GM21515 (cell line): ENCODE measurements at regions not wholly inside any gene's neighbourhood (a gene's known extent, or its start where the extent isn't known, plus 50 kb on each side); places are given as distances from the start of the nearest gene placed in this dataset.

ENCODE experiments used
- ATAC-seq: cut with Tn5 transposase; IDR thresholded peaks from one replicate; pipeline ENCODE4 v1.9.1; 2021; ENCODE audit not compliant: unreplicated experiment

DNA sequence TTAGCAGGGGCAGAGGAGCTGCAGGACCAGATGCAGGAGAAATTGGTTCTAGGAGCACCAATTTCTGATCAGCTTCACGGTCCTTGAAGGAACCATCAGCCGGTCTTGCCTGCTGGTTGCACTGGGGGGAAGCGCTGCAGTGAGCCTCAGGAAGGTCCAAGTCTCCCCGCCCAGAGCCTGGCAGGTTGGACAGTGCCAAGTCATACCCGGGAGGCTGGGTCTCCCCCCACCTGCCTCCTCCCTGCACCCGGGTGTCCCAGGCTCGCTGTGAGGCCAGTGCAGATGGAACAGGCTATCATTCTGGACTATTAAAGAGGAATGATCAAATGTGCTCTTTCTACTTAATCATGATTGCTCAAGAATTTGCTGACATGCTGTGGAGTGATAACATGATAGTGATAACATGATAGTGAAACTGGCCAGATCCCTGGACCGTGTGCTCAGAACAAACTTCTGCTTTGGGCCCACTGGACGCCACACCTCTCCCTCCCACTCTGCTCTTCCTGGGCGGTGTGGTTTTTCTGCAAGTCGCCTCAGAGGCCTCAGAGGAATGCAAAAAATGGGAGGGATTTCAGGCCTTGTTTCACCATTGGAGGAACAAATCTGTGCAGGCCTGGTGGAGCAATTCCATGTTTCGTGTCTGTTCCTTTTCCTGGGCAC, 236.0 kb downstream of the IRF8 start:
- no peak for ATAC-seq

DNA sequence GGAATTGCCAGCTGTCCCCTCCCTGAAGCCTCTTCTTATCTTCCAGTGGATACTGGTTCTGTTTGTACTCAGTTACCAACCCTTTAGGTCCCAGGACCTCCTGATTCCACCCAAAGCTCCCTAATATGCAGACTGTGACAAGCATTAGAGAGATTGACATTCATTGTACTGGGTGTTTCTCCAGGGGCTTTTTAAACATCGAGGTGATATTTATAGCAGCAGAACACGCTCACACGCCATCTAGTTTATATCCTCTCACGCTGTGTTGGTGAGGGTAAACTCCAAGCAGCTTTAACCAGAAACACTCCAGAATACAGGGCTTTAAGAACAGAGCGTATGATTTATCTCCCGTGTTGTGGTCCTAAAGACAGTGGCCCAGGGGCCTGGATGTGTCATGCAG, 238.4 kb downstream of the IRF8 start:
- no peak for ATAC-seq

DNA sequence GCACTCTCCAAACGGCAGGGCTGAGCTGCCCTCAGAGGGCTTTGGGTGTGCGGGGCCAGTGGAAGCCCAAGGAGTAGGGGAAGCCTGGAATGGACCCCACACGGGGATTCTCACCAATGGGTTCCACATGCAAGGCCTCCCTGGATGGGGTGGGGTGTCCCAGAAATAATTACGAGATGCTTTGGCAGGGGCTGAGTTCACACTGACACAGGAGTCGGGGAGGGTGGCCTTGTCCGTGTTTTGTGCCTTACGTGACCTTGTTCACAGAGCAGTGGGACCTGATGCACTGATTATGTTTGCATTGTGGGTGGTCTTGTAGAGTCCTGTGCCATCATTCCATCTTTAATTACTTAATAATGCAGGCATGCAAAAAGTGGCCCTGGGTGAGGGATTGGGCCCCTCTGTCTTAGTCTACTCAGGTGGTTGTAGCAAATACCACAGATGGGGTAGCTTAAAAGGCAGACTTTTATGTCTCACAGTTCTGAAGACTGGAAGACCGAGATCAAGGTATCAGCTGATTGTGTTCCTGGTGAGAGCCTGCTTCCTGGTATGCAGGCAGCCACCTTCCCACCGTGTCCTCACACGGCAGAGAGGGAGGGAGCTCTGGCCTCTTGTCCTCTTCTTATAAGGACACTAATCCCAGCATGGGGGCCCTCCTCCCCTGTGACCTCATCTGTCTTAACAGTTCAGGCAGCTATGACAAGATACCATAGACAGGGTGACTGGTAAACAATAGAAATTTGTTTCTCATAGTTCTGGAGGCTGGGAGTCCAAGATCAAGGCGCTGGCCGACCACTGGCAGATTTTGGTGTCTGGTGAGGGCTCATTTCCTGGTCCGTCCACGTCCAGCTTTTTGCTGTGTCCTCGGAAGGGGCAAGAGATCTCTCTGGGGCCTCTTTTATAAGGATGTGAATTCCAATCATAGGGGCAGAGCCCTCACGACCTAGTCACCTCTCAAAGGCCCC, 239.4 kb downstream of the IRF8 start:
- ATAC-seq, result no peak

- ATAC-seq, result no peak
These were observed 243.9 kb downstream of the IRF8 start for GRCh38 chr16:86142801-86143236.

DNA sequence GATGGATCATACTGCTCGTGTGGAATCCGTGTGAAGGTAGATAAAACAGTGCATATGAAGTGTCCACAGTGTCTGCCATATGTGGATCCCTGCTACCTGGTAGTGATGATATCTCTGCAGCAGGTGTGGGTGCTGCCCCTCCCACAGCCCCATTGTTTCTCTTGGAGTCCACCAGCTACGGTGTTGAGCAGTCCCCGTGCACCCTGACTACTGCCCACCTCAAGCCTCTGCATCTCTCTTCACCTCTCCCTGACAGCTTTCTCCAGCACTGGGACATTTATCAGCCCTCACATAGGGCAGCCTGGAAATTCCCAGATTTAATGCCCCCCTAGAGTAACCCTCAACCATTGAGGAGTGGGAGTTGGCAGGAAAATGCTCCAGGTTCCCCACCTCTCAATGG, 244.7 kb downstream of the IRF8 start:
- no peak for ATAC-seq

DNA sequence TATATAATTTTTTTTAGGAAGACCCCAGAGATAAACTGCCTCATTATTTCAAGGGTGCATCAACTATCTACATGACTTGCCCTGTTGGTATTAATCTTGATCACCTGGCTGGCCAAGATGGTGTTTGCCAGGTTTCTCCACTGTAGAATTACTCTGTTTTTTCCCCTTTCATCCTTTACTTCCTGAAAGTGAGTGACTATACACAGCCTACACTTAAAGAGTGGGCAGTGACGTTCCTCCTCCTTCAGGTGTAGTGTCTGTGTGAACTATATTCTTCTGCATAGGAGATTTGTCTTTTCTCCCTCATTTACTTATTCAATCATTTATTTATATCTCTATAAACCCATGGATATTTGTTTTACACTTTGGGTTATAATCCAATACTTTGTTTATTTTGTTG, 246.7 kb downstream of the IRF8 start:
- ATAC-seq, result no peak

DNA sequence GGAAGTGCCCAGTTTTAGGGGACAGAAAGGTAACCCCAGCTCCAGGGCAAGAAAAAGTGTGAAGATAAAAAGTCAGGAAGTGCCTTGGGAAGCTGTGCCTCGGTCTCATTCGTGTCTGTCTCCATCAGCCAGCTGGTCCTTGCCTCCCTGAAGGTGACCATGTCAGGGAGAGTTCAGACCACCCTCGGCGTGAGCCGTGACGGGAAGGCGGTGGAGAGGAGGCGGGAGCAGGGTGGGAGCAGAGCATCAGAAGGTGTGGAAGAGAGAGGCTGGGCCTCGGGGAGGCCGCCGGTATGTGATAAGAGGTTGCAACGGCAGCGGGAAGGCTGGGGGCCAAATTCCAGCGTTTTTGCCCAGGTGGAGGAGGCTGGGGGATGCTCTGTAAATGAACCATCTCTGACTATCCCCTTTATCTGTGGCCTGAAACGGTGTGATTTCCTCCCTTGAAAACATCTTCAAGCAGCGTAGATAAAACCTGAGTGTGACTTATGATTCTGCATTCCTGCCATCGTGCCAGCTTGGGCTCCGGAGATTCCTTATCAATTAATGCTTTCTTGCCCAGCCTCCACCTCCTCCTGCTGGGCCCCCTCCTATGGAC, 251.8 kb downstream of the IRF8 start:
- no peak for ATAC-seq

DNA sequence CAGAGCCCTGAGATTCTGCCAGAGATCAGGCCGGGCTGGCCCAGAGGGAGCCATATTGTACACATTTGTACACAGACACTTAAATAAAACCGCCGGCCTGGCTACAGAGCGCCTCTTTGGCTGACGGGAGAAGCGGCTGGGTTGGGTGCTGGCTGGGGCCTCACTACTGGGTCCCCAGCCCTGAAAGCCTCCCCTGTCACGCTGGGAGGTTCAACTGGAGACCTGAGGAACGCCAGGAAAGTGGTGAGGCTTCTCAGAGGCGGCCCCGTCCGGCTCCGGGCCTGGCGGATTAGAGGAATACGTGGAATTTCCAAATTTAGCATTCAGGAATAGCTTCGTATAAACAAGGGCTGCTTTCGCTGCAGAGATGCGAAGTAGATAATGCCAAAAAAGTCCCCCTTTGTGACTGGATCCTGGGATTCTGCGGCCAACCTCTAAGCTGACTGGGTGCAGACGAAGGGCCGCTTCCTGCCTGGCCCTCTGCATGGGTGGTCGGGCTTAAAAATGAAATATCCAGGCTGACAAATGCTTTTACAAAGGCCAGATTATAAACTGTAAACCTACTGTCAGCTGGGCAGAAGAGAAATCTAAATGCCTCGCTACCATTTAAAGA, 252.4 kb downstream of the IRF8 start:
- ATAC-seq, result no peak

GRCh38 chr16:86156155-86156554, 257.2 kb downstream of the IRF8 start:
- ATAC-seq, result no peak

DNA sequence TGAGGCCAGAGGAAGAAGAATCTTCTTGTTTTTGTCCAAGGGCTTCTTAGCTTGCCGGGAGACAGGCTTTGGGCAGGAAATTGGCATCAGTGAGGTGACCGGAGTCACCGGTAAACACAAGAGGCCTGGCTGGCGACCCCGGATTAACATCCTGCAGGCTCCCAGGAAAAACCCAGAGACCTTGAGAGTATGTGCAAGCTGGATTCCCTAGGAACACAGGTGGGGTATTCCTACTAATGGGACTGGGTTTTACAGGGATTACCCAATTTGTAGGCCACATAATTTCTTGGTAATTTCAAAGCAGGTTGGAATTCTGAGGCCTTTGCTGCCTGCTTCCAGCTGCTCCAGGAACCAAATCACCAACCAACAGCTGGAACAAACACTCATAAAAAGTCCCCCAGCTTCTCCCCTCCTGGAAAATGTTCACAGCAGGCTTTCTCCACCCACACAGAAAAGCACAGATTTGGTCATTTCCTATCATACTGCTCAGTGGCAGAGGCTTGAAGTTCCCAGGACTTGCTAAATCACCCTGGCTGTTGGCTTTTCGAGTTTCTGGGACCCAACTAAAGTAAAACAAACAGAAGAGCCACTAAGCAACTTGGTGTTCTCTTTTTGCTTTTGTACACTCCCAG, 258.8 kb downstream of the IRF8 start:
- no peak for ATAC-seq

GRCh38 chr16:86158688-86159360, 259.9 kb downstream of the IRF8 start:
- ATAC-seq, result no peak

DNA sequence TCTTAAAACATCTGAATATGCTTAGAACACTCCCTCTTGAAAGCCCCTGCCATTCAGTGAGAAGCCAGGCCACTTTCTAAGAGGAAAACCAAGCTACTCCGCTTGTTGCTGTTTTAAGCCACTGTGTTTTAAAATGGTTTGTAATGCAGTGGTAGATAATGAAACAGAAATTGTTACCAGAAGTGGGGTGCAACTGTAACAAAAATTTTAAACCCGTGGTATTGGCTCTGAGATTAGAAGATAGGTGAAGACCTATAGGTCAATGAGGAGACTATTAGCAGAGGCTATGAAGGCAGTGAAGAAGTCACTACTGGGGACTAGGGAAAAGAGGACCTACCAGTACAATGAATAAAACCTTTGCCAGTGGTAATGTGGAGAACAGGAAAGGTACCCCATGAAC, 266.5 kb downstream of the IRF8 start:
- ATAC-seq, result no peak

DNA sequence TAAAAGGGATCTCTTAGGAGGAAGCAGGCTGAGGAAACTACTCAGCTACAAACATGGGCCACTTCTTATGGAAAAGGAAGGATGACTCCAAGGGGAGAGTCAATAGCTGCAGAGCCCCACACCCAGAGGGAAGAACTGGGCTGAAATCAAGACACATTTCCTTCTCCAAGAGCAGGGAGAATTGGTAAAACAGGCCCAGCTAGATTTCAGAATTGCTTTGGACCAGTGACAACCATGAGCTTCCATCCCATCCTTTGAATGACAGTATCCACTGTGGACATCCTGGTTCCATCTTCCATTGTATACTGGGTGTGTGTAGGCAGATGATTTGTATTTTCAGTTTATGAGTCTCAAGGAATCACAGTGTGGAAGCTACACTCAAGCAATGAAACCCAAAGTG, 267.5 kb downstream of the IRF8 start:
- no peak for ATAC-seq

DNA sequence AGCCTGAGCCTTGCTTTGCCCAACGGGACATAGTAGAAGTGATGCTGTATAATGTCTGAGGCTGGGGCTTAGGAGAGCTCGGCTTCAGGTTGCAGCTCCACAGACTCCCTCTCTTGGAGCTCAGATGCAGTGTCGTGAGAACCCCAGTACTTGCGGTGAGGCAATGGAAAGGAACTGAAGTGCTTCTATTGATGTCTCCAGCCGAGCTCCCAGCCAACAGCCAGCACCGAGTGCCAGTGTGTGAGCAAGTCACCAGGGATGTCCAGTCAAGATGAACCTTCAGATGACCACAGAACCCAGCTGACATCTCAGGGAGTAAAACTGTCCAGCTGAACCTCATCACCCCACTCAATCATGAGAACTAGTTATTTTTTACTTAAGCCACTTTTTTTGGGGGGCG, 268.1 kb downstream of the IRF8 start:
- no peak for ATAC-seq

- no peak for ATAC-seq
These were observed 271.8 kb downstream of the IRF8 start for GRCh38 chr16:86170720-86171119.

- no peak for ATAC-seq
These were observed 272.4 kb downstream of the IRF8 start for GRCh38 chr16:86171329-86171728.

DNA sequence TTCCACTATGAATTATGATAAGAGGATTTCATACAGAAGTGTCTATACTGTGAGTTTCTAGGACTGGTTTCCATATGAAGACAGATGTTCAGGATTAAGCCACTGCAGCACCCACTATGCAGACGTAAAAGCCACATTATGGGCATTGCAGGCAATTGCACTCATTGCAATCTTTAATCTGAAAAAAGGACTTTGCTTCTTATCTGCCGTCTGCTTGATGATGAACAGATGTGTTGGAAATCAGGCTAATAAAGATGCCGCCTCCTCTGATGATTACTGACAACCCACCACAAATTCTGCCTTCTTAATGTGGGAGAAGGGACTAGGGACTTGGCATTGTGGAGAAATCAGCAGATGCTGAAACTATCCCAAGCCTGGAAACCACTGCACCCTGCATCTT, 276.9 kb downstream of the IRF8 start:
- ATAC-seq, result no peak

DNA sequence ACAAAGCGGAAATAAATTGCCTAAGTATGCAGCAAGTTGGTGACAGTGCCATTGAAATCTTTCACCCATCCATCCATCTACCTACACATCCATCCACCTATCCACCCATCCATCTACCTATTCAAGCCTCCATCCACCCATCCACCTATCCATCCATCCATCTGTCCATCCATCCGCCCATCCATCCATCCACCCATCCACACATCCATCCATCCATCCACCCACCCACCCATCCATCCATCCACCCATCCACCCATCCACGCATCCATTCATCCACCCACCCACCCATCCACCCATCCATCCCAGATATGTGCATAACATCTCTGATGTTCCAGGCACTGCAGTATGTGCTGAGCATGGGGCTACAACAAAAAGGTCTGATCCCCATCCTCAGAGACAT, 277.5 kb downstream of the IRF8 start:
- ATAC-seq, result no peak

DNA sequence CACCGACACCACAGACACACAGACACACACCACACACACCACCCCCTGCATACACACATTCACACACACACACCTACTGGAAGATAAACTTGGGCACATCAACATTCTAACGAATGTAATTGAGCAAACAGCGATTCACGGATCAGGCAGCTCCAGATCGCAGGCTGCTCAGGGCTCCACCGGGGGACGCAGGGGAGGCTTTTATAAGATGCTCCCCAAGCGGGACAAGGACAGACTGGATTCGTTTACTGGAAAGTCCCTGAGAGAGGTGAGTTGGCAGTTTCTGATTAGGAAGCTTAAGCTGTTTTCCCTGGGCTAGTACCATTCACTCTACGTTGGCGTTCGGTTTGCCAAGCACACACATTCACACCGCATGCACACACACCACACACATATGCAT, 281.3 kb downstream of the IRF8 start:
- ATAC-seq, result no peak

- no peak for ATAC-seq
These were observed 281.8 kb downstream of the IRF8 start for GRCh38 chr16:86180780-86181179.

GRCh38 chr16:86181526-86181925, 282.6 kb downstream of the IRF8 start:
- no peak for ATAC-seq
